ENCODE measurements at regions not wholly inside any gene's neighbourhood (a gene's known extent, or its start where the extent isn't known, plus 50 kb on each side); places are given as distances from the start of the nearest gene placed in this dataset.

- no peak overlapping the region for H3K27ac ChIP-seq
- intact Hi-C loops (cut with DNase I) = no loop called here
- H3K4me1 ChIP-seq = no peaks in the 10 kb centered on the region
- WGBS, 2 donors = 100% methylated on average over 1 of the region's 1 CpG
- H3K36me3 ChIP-seq = no peaks in the 10 kb centered on the region
- H3K9me3 ChIP-seq = no peaks in the 10 kb centered on the region
- no peak for DNase-seq
- TF ChIP-seq POLR2A (IDR thresholded peaks at IDR 0.05) = no peak
- TF ChIP-seq, protein P1, sequence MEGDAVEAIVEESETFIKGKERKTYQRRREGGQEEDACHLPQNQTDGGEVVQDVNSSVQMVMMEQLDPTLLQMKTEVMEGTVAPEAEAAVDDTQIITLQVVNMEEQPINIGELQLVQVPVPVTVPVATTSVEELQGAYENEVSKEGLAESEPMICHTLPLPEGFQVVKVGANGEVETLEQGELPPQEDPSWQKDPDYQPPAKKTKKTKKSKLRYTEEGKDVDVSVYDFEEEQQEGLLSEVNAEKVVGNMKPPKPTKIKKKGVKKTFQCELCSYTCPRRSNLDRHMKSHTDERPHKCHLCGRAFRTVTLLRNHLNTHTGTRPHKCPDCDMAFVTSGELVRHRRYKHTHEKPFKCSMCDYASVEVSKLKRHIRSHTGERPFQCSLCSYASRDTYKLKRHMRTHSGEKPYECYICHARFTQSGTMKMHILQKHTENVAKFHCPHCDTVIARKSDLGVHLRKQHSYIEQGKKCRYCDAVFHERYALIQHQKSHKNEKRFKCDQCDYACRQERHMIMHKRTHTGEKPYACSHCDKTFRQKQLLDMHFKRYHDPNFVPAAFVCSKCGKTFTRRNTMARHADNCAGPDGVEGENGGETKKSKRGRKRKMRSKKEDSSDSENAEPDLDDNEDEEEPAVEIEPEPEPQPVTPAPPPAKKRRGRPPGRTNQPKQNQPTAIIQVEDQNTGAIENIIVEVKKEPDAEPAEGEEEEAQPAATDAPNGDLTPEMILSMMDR (IDR thresholded peaks at IDR 0.05) = no peak
- no peaks in the 10 kb centered on the region for H3K27me3 ChIP-seq
- no peak overlapping the region for H3K4me3 ChIP-seq
These were observed 674.2 kb upstream of the NRP1 start for GRCh38 chr10:34008656-34009055.

DNA sequence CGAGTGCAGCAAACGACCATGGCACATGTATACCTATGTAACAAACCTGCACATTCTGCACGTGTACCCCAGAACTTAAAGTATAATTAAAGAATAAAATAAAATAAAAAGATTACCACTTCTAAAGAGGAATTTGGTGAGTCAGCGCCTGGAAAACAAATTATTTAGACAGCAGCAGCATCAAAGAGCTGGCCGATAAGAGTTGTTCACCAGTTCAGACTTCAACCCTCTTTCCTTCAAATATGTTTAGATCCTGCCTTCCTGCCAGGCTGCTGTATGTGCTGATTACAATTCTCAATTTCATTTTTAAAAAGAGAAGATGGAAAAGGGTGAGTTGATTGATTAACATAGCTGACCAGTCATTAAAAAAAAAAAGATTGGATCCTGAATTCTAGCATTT, 672.0 kb upstream of the NRP1 start:
- H3K27me3 ChIP-seq = no peaks in the 10 kb centered on the region
- H3K36me3 ChIP-seq = no peaks in the 10 kb centered on the region
- no peak for TF ChIP-seq POLR2A (IDR thresholded peaks at IDR 0.05)
- H3K4me1 ChIP-seq = no peaks in the 10 kb centered on the region
- 56 to 71% methylated on average over 5 of the region's 5 CpGs for WGBS, 2 donors
- no peak overlapping the region for H3K27ac ChIP-seq
- no peak overlapping the region for H3K4me3 ChIP-seq
- no peaks in the 10 kb centered on the region for H3K9me3 ChIP-seq
- no peak for DNase-seq
- intact Hi-C loops (cut with DNase I) = no loop called here

- no peaks in the 10 kb centered on the region for H3K9me3 ChIP-seq
- WGBS, 2 donors = 66 to 68% methylated on average over 7 of the region's 7 CpGs
- H3K27ac ChIP-seq = no peak overlapping the region
- H3K4me3 ChIP-seq = no peak overlapping the region
- H3K27me3 ChIP-seq = no peaks in the 10 kb centered on the region
- H3K4me1 ChIP-seq = no peaks in the 10 kb centered on the region
- TF ChIP-seq, protein P1 (IDR thresholded peaks at IDR 0.05) = no peak
- no peak for TF ChIP-seq POLR2A (IDR thresholded peaks at IDR 0.05)
- intact Hi-C loops (cut with DNase I) = no loop called here
- no peak for DNase-seq
- H3K36me3 ChIP-seq = no peaks in the 10 kb centered on the region
These were observed 669.1 kb upstream of the NRP1 start for GRCh38 chr10:34003561-34003960.

GRCh38 chr10:34002896-34003295, 668.4 kb upstream of the NRP1 start:
- 89 to 97% methylated on average over 2 to 3 of the region's 3 CpGs for WGBS, 2 donors

DNA sequence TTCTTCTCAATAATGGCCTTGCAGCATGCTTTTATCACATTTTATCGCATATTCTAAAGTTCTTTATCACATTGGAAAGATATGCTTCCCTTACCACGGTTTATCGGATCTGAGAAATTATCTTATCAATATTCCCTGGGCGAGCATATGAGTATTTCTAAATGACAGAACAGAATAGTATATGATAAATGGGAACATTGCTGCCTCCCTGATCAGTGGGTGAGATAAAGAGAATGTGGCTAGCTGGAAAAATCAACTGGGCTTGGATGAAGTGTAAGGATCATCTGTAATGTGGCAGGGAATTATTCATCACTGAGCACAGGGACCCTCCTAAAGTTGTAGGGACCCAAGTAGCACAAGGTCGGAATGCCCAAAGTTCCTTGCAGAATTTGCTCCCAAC, 667.4 kb upstream of the NRP1 start:
- intact Hi-C loops (cut with DNase I) = no loop called here
- no peak for TF ChIP-seq POLR2A (IDR thresholded peaks at IDR 0.05)
- TF ChIP-seq, protein P1 (IDR thresholded peaks at IDR 0.05) = no peak
- no peaks in the 10 kb centered on the region for H3K9me3 ChIP-seq

More at GRCh38 chr10:34002896-34003295, 668.4 kb upstream of the NRP1 start:
- H3K4me1 ChIP-seq = no peaks in the 10 kb centered on the region
- no peak for TF ChIP-seq POLR2A (IDR thresholded peaks at IDR 0.05)
- TF ChIP-seq, protein P1 (IDR thresholded peaks at IDR 0.05) = no peak
- no peaks in the 10 kb centered on the region for H3K9me3 ChIP-seq
- no peak for DNase-seq
- H3K36me3 ChIP-seq = no peaks in the 10 kb centered on the region
- intact Hi-C loops (cut with DNase I) = no loop called here
- no peak overlapping the region for H3K27ac ChIP-seq
- H3K4me3 ChIP-seq = no peak overlapping the region
- no peaks in the 10 kb centered on the region for H3K27me3 ChIP-seq

DNA sequence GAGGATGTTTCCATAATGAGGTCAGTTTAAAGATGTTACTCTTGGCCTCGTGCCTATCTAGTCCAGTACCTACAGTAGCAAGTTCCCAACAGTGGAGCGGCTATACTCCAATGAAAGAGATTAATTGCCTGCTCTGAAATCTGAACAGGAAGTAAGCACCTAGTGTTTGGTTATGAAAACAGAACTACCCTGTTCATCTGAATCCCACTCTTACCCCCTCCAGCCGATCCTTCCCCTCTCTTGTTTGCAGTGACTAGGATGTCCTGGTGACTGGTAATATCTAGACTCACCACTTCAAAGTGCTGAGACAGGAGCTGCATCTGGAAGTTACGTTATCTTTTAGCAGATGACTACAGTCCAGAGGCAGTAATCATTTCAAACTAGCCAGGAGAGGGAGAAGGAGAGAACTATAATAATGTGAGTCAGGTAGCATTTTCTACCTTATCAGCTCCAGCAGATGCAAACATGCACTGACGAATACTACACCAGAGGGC, 666.7 kb upstream of the NRP1 start:
- intact Hi-C loops (cut with DNase I) = no loop called here
- Histone ChIP-seq H3K4me1 (no peaks in the 10 kb centered on the region), H3K4me3 (no peak overlapping the region), H3K9me3 (no peaks in the 10 kb centered on the region), H3K27me3 (no peaks in the 10 kb centered on the region), H3K27ac (no peak overlapping the region), H3K36me3 (no peaks in the 10 kb centered on the region)
- WGBS, 2 donors = 55 to 58% methylated on average over 5 of the region's 5 CpGs
- no peak for TF ChIP-seq POLR2A (IDR thresholded peaks at IDR 0.05)
- TF ChIP-seq, protein P1 (IDR thresholded peaks at IDR 0.05) = no peak
- no peak for DNase-seq

More for the DNA sequence above, 667.4 kb upstream of the NRP1 start:
- Histone ChIP-seq H3K4me1 (no peaks in the 10 kb centered on the region), H3K27me3 (no peaks in the 10 kb centered on the region), H3K27ac (no peak overlapping the region), H3K4me3 (no peak overlapping the region), H3K36me3 (no peaks in the 10 kb centered on the region)
- no peak for DNase-seq
- WGBS, 2 donors = 84 to 87% methylated on average over 4 to 5 of the region's 5 CpGs
